Stimulated activated CD4-positive, alpha-beta T cell treated with anti-CD3 and anti-CD28 coated beads, Interleukin-1b, Interleukin-23, amount 100 ng/mL, for 48 hours (primary cell): ENCODE measurements at regions not wholly inside any gene's neighbourhood (a gene's known extent, or its start where the extent isn't known, plus 50 kb on each side); places are given as distances from the start of the nearest gene placed in this dataset.

Experiments used
- DNase-seq: peaks from one replicate; pipeline ENCODE4 v3.0.0-alpha.2; 2020

DNA sequence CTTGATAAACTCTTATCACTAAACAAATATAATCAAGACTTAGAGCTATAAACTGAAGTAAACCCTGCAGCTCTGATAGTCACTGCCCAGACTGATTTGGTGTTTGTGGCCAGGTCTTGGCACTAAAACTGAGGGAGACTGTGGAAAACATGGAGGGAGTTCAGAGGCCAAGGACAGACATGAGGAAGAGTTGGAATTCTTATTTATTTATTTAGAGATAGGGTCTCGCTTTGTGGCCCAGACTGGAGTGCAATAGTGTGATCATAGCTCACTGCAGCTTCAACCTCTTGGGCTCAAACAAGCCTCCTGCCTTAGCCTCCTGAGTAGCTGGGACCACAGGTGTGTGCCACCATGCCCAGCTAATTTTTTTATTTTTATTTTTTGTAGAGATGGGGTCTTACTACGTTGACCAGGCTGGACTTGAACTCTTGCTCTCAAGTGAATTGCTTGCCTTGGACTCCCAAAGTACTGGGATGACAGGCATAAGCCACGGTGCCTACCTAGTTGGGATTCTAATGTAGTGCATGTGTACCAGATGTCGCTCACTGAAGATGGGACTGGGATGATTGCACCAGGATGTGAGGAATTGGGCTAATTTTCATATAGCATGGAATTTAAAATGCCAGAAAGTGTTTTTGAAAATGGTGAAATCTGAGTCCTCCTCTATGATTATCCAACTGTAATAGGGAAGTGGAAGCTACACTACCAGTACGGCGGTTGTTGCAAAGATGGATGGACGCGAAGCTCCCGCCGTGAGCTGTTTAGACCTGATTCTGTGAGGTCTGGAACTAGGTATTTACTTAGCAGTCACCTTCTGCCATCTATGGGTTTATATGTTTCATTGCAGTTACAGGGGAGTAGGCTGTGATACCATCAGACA lies 52.7 kb upstream of the CTLA4 start:
- peak; percentile 65 for DNase-seq

GRCh38 chr2:203815541-203815898 lies 52.1 kb upstream of the CTLA4 start:
- no peak for DNase-seq

DNA sequence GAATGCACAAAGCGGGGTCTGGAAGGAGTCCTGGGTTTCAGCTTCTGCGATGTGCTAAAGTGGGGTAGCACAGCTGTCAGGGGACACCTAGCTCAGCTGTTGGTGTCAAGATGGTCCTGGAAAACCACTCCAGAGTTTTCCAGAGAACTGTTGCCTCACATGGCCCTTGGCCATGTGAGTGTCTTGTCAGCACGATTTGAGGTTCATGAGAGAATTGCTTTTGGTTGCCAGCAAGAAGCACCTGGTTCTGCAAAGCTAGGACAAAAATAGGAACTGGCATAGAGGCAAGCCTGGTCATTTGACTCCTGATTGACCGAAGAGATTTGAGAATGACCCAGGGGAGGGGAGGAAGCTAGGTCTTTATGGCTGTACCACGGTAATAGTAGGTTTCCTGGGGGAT lies 50.4 kb upstream of the CTLA4 start:
- DNase-seq, result no peak
